GM20431 (cell line): ENCODE measurements at regions not wholly inside any gene's neighbourhood (a gene's known extent, or its start where the extent isn't known, plus 50 kb on each side); places are given as distances from the start of the nearest gene placed in this dataset.
"Not testable (repeated sequence)": the region's sequence is repeated elsewhere in the genome, so short reads cannot be mapped to it uniquely, and the experiment has no call there.

Source experiments
- in situ Hi-C: fragments of 300-500 bp; cut with MseI, MboI; formaldehyde crosslinking; loops from one replicate; pipeline ENCODE4 v1.15.0; 2020; ENCODE audit warnings: low sequenced_read_pairs; ENCODE audit not compliant: unreplicated experiment

- in situ Hi-C loops, result no loop called here
Observed at GRCh38 chr6:146965110-146965689, 239.0 kb upstream of the STXBP5 start.

- in situ Hi-C loops, result no loop called here
Observed at GRCh38 chr6:146968041-146968760, 236.0 kb upstream of the STXBP5 start.

DNA sequence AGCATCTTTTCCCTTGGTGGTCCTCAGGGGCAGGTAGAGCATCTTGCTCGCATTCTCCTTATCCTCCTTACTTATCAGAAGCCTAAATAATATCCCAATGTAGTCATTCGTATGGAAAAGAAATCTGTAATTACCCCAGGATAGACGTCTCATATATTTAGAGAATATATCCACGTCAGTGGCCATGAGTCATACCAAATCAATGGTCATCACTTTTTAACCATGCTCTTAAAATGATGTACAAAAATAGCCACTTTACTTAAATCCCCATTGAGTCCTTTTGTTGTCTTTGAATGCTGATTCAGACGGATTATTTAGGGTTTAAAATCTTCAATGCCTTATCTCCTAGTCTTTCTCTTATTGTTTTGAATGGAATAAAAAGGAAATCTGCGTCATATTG lies 231.7 kb upstream of the STXBP5 start:
- in situ Hi-C loops, result no loop called here

GRCh38 chr6:146974351-146974750 lies 229.9 kb upstream of the STXBP5 start:
- in situ Hi-C loops, result no loop called here

DNA sequence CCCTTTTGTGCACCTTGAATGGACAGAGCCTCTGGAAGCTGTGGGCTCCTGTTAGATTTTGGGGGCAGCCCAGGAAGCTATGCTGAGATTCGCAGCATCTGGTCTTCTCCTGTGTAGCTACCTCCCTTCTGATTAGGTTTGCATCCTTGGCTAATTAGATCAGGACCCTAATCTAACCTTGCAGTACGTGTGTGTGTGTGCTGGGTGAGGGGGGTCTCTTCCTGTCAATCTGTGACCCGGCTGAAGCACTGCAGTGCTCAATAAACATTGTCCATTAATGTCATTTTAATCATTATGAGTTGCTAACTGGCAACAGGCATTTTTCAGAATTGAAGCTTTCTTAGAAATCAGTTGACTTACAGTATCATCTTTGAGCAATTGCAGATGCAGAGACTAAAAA lies 229.1 kb upstream of the STXBP5 start:
- in situ Hi-C loops, result no loop called here

DNA sequence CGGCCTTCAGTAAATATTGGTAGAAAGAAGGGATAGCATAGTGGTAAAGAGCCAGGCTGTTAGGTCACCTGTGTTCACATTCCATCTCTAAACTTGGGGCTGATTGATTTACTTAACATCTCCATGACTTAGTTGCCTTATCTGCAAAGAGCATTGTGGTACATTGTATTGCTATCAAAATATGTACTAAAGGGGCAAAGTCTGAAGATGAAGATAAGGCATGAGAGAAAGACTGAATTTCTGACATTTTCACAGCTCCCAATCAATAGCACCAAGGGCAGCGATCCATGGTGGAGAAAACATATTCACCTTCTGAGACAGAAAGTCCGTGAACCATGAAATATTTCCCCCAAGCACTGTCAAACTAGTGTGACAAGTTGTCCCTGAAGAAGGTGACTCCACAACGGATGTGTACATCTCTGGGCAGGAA lies 223.3 kb upstream of the STXBP5 start:
- in situ Hi-C loops, result no loop called here

DNA sequence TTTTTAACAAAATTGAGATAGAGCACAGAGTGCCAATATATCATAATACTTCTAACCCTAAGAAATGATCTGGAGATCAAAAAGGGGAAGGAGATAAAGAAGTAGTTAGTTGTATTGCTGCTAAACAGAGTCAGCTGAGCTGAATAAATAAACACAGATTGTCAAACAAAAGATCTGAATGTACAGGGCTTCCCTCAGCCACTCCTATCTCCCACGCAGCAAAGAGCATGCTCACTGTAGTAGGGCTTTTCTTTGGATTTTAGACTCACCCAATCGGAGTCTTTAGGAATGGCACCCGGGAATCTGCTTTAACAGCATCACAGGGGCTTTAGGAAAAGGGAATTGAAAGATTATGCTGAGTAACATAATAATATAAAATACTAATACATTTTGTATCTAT lies 222.2 kb upstream of the STXBP5 start:
- in situ Hi-C loops, result no loop called here

DNA sequence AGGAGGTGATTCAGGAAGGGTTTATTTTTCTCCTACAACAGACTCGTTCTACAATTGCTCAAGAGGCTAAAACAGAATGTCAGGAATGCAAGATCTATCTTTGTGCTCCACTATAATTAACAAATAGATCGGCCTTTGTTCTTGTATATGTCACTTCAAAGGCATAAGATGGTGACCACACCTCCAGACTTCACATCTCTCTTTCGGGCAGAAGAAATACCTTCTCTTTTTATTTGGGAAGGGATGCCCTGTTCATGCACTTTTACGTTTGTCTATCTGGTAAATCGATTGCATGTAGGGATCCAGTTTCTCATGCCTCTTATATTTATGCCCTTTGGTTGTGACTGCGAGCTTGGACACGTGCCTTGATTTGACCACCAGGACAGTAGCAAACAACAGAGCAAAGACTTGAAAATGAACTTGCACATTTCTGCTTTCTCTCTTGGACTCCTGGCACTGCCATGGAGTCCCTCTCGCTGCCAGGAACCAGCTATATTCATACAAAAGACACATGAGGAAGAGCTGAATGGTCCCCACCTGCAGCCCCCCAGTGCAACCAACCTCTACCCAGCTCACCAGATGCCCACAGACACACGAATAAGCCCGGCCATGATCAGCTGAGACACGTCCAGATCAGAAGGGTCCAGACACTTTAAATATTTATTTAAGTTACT lies 219.8 kb upstream of the STXBP5 start:
- in situ Hi-C loops, result no loop called here

GRCh38 chr6:146985111-146985510 lies 219.1 kb upstream of the STXBP5 start:
- in situ Hi-C loops, result no loop called here

DNA sequence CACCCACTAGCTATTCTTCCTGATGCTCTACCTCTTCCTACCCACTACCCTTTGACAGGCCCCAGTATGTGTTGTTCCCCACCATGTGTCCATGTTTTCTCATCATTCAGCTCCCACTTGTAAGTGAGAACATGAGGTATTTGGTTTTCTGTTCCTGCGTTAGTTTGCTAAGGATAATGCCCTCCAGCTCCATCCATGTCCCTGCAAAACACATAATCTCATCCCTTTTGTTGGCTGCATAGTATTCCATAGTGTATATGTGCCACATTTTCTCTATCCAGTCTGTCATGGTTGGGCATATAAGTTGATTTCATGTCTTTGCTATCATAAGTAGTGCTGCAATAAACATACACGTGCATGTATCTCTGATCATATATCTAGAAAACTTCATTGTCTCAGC lies 218.3 kb upstream of the STXBP5 start:
- in situ Hi-C loops, result no loop called here

DNA sequence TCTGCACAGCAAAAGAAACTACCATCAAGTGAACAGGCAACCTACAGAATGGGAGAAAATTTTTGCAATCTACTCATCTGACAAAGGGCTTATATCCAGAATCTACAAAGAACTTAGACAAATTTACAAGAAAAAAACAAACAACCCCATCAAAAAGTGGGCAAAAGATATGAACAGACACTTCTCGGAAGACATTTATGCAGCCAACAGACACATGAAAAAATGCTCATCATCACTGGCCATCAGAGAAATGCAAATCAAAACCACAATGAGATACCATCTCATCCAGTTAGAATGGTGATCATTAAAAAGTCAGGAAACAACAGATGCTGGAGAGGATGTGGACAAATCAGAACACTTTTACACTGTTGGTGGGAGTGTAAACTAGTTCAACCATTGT lies 216.3 kb upstream of the STXBP5 start:
- in situ Hi-C loops, result not testable (repeated sequence)

DNA sequence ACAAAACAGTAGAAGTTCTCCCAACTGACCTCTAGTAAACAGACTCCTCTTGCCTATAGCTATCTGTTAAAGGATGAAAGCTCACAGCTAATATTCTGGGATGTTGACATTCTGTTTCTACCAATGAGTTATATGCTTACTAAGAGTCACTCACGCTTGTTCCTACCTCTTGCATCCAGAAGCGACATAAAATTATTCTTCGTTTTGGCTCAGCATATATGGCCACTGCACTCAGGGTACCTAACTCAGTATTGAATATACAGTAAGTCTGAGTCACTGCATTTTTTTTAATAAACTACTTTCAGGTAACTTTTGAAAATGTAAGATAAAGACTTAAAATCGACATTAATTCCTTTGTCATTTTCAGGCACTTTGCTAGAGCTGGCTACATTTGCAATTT lies 214.4 kb upstream of the STXBP5 start:
- in situ Hi-C loops, result no loop called here

DNA sequence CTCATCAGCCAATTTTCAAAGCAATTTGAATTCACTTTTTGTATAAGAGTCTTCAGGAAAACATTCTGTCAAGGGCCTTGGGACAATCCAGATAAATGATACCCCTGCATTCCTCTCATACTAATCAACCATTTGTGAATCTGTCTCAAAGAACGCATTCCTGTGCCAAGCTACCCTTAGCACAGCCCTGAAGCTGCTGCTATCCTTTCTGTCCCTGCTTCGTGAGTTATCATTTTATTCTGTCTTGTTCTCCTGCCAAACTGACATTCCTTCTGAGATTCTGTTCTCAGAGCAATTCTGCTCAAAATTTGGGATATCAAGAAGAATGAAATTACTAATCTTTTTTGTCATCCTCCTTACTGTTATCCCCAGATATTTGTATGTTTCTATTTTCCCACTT lies 213.9 kb upstream of the STXBP5 start:
- in situ Hi-C loops, result no loop called here

GRCh38 chr6:146990821-146991798 lies 213.1 kb upstream of the STXBP5 start:
- in situ Hi-C loops, result no loop called here

DNA sequence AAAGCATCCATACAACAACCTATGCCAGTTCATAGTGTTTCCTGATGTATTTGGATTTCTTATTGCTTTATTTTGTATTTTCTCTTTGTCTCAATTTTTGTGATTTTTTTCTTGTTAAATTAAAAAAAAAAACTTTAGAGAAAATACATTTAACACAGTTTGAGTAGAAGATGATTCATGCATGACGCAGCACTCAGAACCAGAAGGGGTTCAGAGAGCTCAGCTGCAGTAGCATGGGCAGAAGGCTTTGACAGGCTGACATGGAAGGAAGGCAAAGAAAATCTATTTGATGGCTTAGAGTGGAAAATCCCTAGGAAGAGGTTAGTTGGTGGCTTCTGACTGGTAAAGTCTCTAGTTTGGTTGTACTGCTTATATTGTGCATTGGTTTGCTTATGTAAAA lies 207.2 kb upstream of the STXBP5 start:
- in situ Hi-C loops, result no loop called here

DNA sequence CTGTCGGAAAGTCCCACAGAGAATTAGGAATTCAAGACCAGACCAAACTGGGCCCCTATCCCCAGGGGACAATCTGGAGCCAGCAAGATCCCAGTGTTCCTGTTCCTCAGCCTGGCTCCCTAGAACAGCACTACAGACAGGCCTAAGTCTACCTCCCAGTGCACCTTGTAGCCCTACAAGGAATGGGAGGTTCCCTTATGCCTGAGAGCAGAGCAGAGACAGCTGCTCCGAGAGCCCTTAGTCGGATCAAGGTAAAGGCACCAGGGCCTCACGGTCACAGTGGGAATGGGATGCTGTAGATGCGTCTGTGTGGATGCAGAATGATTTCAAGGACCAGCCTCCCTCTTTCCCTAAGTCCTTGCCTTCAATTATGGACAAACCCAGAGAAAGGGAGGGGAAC lies 204.5 kb upstream of the STXBP5 start:
- in situ Hi-C loops, result no loop called here

DNA sequence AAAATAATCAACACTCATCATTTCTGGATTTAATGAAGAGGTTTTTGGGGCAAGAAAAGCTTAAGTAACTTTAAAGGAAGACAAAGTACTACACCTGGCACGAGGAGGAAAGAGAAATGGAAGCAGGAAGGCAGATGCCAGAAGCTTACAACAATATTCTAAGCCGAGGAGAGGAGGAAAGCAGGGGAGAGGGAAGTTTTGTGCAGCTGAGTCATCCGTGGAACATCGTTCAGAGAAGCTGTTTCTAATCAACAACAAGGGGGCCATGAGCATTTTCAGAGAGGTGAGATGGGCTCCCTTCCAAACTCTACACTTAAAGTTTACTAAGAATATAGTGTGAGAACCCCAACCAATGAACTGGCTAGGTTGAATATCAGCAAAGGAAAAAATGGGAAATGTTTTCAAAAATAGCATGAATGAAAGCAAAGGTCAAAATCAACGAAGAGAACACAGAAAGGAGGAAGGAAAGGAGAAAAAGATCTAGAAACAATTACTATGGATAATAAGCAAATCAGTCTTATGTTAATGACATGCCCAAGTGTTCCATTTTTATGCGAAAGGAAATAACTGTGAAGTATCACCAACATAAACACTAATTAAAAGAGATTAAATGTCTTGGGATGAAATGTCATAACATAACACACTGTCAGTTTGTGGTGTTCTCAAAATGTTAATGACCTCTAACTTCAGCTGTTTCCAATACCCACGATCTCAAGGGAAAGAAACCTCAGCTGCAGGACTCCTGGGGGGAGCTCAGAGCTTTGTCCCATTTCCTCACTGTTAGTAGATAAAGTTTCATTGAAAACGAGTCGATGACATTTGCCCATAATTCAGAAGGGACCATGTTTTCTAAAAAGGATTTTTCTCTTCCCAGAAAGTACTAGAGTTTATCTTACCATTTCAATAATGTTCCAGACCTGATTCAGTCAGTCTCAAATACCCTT lies 203.4 kb upstream of the STXBP5 start:
- in situ Hi-C loops, result no loop called here

DNA sequence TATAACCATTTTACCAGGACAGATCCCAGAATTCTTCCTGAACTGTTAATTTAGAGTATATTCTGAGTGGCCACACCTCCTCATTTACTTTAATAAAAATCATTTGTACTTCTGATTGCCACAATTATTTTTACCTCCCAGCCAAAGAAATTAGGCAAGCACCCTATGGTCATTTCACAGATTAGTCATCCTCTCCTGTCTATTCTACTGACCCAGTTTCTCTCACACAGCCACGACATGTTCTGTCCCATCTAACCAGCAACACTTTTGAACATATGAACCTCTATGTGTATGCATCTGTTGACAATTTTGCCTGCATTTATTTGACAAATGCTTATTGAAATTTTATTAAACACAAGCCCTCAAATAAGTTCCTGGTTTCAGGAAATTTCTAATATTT lies 202.6 kb upstream of the STXBP5 start:
- in situ Hi-C loops, result no loop called here

DNA sequence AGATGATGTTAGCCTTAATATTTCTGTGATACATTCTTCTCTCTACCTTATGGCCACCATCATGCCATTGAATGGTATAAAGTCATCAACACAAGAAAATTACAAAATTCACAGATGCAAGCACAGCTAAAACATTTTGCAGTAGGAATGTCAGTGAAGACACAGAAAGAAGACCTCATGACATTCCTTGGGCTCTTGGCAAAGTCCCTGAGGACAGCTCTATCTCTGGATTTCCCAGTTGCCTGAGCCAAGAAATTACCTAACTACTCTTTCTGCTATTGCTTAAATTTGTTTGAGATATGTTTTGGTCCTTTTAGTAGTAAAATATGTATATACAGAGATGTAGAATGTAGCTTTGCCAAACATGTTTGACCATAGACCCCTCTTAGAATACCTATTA lies 201.0 kb upstream of the STXBP5 start:
- in situ Hi-C loops, result no loop called here
